ENCODE measurements at regions not wholly inside any gene's neighbourhood (a gene's known extent, or its start where the extent isn't known, plus 50 kb on each side); places are given as distances from the start of the nearest gene placed in this dataset.

DNA sequence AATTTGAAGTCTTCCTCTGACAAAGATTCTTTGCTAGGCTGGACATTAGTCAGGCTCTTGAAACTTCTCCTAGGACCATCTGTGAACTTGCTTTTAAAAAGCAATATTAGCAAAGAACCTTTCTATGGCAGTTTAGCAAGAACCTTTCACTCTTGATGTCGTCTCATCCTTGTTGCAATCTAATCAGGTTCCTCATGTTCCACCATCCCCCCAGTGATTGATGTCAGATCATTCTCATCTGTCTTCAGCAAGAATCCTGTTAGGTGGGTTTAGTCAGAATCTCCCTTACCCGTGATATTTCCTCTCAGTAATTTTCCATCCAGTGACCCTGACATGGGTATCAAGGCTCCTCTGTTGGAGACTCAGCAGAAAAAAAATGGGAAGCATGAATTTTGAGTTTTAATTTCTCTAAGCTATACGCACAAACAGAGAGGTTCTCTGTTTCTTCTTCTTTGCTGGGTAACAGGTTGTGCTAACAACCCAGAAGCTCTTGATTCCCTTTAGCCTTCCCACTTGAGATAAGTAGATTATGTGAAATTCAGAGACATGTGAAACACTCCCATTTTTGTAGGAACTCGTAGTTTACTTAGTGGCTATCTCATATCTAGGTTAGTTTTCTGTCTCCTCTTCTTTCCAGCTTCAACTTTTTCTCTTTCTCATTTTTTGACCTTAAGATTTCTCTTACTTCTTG is 507.4 kb downstream of the C4orf33 start:
- Histone ChIP-seq H3K36me3 (ENCODE audit: control insufficient read depth in 2 of 3, insufficient read depth in 3 of 3, low read length in 3 of 3) (no peaks in the 10 kb centered on the region), H3K9me3 (ENCODE audit: control insufficient read depth in 2 of 3, insufficient read depth in 1 of 3, low read length in 3 of 3) (no peaks in the 10 kb centered on the region), H3K9ac (ENCODE audit: low read length in 3 of 3) (no peak overlapping the region), H3K27ac (ENCODE audit: low read depth in 2 of 2, low read length in 2 of 2) (no peak overlapping the region), H3K4me3 (ENCODE audit: low read length in 3 of 3) (no peak overlapping the region), H3K4me1 (ENCODE audit: control insufficient read depth in 2 of 3, insufficient read depth in 2 of 3, low read depth in 1 of 3, low read length in 3 of 3) (no peaks in the 10 kb centered on the region), H3K27me3 (ENCODE audit: control insufficient read depth, insufficient read depth, low read length) (no peaks in the 10 kb centered on the region)
- TF ChIP-seq, protein P1, sequence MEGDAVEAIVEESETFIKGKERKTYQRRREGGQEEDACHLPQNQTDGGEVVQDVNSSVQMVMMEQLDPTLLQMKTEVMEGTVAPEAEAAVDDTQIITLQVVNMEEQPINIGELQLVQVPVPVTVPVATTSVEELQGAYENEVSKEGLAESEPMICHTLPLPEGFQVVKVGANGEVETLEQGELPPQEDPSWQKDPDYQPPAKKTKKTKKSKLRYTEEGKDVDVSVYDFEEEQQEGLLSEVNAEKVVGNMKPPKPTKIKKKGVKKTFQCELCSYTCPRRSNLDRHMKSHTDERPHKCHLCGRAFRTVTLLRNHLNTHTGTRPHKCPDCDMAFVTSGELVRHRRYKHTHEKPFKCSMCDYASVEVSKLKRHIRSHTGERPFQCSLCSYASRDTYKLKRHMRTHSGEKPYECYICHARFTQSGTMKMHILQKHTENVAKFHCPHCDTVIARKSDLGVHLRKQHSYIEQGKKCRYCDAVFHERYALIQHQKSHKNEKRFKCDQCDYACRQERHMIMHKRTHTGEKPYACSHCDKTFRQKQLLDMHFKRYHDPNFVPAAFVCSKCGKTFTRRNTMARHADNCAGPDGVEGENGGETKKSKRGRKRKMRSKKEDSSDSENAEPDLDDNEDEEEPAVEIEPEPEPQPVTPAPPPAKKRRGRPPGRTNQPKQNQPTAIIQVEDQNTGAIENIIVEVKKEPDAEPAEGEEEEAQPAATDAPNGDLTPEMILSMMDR (IDR thresholded peaks at IDR 0.05; ENCODE audit: borderline replicate concordance, extremely low read depth, insufficient read depth) = no peak
- DNase-seq (no peak), FAIRE-seq (no peak)
- intact Hi-C loops (cut with DNase I) = no loop called here

DNA sequence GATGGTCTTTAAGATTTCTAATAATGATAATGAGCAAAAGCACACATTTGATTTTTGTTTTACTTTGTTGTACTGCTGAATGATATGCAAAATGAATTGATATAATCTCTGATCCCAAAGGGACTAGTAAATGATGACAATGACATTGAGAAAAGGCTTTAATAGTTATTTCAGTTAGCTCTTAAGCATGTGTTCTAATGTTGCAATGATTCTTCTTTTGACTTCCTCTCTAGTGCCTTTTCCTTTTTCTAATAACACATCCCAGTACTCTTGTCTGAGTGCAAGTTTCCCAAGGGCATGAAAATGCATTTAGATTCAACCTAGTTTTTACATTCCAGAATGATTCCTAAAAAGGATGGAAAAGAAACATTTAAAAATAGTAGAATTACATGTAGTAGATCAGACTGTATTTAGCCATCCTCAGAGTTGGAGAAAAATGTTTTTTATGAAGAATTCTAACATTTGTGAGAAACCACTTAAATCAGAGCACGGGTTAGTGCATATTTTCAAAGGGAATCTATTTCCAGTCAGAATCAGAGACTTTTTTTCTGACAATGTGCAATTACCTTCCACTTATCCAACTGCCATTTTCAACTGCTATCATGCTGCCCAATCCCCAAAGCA is 508.8 kb downstream of the C4orf33 start:
- Histone ChIP-seq H3K27me3 (ENCODE audit: control insufficient read depth, insufficient read depth, low read length) (no peaks in the 10 kb centered on the region), H3K9ac (ENCODE audit: low read length in 3 of 3) (no peak overlapping the region), H3K4me1 (ENCODE audit: control insufficient read depth in 2 of 3, insufficient read depth in 2 of 3, low read depth in 1 of 3, low read length in 3 of 3) (no peaks in the 10 kb centered on the region), H3K4me3 (ENCODE audit: low read length in 3 of 3) (no peak overlapping the region), H3K9me3 (ENCODE audit: control insufficient read depth in 2 of 3, insufficient read depth in 1 of 3, low read length in 3 of 3) (no peaks in the 10 kb centered on the region), H3K36me3 (ENCODE audit: control insufficient read depth in 2 of 3, insufficient read depth in 3 of 3, low read length in 3 of 3) (no peaks in the 10 kb centered on the region), H3K27ac (ENCODE audit: low read depth in 2 of 2, low read length in 2 of 2) (no peak overlapping the region)
- no peak for FAIRE-seq
- intact Hi-C loops (cut with DNase I) = no loop called here
- DNase-seq = no peak
- TF ChIP-seq, protein P1 (IDR thresholded peaks at IDR 0.05; ENCODE audit: borderline replicate concordance, extremely low read depth, insufficient read depth) = no peak

DNA sequence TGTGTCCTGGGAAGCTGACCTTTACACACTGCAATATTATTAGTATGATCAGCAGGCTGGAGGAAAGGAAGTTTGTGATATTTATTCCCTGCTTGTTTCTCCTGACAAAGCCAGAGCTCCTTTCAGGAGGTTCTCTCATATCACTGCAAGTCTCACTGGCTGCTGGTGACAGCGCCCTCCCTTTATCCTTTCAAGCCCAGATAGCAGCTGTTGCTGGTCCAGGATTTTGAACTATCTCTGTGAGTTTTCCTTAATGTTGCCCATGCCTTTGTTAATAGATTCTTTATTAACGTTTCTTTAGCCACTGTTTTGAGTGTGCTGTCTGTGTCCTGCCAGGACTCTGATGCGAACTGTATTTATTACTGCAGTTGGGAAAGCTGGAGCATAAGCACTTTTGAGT is 518.7 kb downstream of the C4orf33 start:
- Histone ChIP-seq H3K4me3 (ENCODE audit: low read length in 3 of 3) (no peak overlapping the region), H3K4me1 (ENCODE audit: control insufficient read depth in 2 of 3, insufficient read depth in 2 of 3, low read depth in 1 of 3, low read length in 3 of 3) (no peaks in the 10 kb centered on the region), H3K9ac (ENCODE audit: low read length in 3 of 3) (no peak overlapping the region), H3K27ac (ENCODE audit: low read depth in 2 of 2, low read length in 2 of 2) (no peak overlapping the region), H3K36me3 (ENCODE audit: control insufficient read depth in 2 of 3, insufficient read depth in 3 of 3, low read length in 3 of 3) (no peaks in the 10 kb centered on the region), H3K9me3 (ENCODE audit: control insufficient read depth in 2 of 3, insufficient read depth in 1 of 3, low read length in 3 of 3) (no peaks in the 10 kb centered on the region), H3K27me3 (ENCODE audit: control insufficient read depth, insufficient read depth, low read length) (no peaks in the 10 kb centered on the region)
- TF ChIP-seq, protein P1 (IDR thresholded peaks at IDR 0.05; ENCODE audit: borderline replicate concordance, extremely low read depth, insufficient read depth) = no peak
- FAIRE-seq (no peak), DNase-seq (peak in 1 of 5 donors; percentile 2)
- intact Hi-C loops (cut with DNase I) = no loop called here

Measured in kidney (tissue), 13 donors.